Peyer's patch (tissue), 4 donors: ENCODE measurements at regions not wholly inside any gene's neighbourhood (a gene's known extent, or its start where the extent isn't known, plus 50 kb on each side); places are given as distances from the start of the nearest gene placed in this dataset.

Source experiments
- CTCF ChIP-seq, 6 experiments: fragments of 450-650 bp in 4 of 6; fragments of 200-600 bp in 2 of 6; sonication (generic) in 1 of 6; IDR thresholded peaks; one replicate each; pipeline ENCODE4 v1.5.1; 2017 to 2019; ENCODE audit warnings: antibody characterized with exemption in 6 of 6, mild to moderate bottlenecking in 3 of 6, moderate library complexity in 1 of 6
- POLR2A ChIP-seq, 2 donors: fragments of 450-650 bp; IDR thresholded peaks; one replicate each; pipeline ENCODE4 v1.5.1; 2017; ENCODE audit warnings: antibody characterized with exemption in 2 of 2, mild to moderate bottlenecking in 2 of 2, moderate library complexity in 2 of 2

GRCh38 chr12:34126239-34126641 is 103.9 kb downstream of the ALG10 start:
- TF ChIP-seq POLR2A (IDR thresholded peaks at IDR 0.05), result no peak
- no peak for TF ChIP-seq CTCF (IDR thresholded peaks at IDR 0.05)
